Stimulated activated naive CD8-positive, alpha-beta T cell treated with anti-CD3 and anti-CD28 coated beads, Interleukin-15, Interleukin-2, amounts not matched to agents 100 U/mL and 50 U/mL, for 24 hours (primary cell): ENCODE measurements at regions not wholly inside any gene's neighbourhood (a gene's known extent, or its start where the extent isn't known, plus 50 kb on each side); places are given as distances from the start of the nearest gene placed in this dataset.

Experiments
- ATAC-seq: fragments of 150-1000 bp; cut with Tn5 transposase; one replicate; pipeline ENCODE4 v1.10.0; 2021
- DNase-seq: peaks from one replicate; pipeline ENCODE4 v3.0.0; 2021

DNA sequence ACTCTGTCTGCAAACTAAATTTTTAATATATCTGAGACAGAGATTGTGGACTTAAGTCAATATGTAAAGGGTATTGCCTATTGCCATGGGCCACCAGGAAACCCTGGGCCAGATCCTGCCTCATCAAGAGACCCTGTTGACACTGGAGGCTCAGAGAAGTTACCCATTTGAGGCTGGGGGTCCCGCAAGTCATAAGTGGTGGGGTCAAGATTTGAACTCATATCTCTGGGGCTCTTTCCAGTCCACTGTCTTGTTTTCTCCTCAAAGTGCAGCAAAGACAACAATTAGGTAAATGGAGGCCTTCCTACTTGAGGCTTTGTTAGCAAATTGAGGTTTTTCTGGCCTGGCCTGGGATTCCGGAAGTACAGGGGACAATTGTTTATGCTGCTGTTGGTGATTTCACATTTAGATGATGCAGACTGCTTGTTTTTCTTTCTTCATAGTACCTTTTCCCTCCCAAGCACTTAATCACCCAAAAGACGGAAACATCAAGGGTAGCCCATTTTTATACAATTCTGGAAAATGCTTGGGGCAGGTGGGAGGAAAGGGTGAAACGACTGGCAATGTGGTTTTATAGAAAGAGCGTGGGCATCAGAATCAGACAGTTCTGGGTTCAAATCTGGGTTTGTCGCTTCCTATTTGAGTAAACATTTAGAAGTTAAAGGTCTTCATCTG is 160.0 kb downstream of the SMIM20 start:
- DNase-seq (no peak), ATAC-seq (peak; percentile 50)

DNA sequence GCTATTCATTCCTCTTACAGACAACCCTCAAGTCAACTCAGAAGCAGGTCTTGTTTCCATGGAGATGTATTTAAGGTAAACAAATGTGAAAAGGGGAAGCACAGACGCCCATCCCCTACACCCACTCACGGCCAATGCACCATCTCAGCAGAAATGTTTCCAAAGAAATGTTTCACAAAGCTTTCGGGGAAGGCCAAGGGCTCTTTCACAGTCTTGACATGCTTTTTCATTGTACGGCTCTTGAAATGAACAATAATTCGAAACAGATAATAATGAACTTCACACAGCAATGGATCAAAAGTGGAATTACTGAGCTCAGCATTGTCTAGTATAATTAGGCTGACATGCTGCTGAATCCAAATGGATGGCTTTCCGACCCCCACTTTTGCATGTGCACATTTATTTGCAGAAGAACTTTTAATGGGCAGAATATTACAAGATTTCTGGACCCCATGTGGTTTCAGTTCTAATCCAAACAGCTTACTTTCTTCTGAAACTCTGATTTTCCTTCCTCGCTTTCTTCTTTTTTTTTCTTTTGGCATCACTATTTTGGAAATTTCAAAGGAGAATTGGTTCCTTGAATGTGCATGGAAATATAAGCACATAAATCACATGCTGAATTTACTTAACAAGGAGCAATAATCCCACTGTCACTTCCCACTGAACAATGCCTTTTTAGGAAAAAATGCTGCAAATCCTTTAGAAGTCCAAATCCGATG is 160.9 kb downstream of the SMIM20 start:
- ATAC-seq = peak; percentile 42

DNA sequence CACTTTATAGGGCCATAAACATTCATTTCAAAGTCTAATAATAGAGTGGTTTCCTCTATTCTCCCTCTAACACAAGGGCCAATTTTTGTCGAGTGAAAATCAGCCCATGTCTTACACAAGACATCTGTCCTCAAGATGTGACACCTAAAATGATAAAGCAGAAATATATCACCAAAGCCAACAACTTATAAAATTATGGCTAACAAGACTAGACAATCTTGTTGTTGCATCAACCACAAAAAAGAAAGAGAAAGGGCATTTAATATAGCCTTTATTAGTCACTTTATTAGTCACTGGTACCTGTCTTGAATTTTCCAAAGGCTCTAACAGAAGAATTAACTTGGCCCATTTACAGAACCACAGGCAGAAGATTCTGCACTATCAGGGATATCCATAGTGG is 161.6 kb downstream of the SMIM20 start:
- DNase-seq (no peak), ATAC-seq (peak; percentile 15)

More for the DNA sequence above, 160.9 kb downstream of the SMIM20 start:
- peak; percentile 69 for DNase-seq

GRCh38 chr4:26076000-26076587 is 162.1 kb downstream of the SMIM20 start:
- peak; percentile 48 for DNase-seq
- peak; percentile 58 for ATAC-seq

DNA sequence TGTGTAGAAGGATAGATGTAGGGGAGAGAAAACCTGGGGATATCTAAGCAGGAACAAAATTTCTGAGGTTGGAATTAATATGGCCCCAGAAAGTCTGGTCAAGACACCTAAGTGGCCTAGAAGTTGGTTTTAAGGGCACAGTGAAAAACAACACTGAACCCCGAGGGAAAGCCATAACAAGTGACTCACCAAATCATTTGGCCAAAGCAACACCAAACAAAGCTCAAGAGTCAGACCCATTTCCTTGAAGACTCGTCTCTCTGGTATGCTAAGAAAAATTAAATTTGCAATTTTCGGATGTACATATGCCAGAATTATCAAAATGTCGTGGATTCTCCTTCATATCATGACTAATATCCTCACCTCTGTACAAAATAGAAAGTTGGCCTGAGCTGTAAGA is 162.9 kb downstream of the SMIM20 start:
- DNase-seq (no peak), ATAC-seq (no peak)

DNA sequence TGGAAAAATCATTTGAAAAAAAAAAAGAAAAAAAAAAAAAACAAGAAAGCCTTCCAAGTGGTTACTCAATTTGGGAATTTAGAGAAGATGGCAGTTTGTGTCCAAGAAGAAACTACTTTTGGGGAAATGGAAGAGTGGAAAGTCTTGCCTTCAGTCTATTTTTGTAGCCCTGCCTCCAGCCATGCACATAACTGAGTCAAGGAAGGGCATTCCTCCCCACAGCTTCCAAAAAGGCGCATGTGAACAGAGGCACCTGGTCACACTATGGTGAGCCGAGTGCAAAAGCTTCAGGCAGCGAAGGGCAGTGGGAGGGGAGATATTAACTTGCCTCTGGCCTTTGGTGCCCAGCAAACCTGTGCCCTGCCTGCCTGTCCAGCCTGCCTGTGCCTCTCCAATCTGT is 163.7 kb downstream of the SMIM20 start:
- no peak for DNase-seq
- ATAC-seq = no peak

DNA sequence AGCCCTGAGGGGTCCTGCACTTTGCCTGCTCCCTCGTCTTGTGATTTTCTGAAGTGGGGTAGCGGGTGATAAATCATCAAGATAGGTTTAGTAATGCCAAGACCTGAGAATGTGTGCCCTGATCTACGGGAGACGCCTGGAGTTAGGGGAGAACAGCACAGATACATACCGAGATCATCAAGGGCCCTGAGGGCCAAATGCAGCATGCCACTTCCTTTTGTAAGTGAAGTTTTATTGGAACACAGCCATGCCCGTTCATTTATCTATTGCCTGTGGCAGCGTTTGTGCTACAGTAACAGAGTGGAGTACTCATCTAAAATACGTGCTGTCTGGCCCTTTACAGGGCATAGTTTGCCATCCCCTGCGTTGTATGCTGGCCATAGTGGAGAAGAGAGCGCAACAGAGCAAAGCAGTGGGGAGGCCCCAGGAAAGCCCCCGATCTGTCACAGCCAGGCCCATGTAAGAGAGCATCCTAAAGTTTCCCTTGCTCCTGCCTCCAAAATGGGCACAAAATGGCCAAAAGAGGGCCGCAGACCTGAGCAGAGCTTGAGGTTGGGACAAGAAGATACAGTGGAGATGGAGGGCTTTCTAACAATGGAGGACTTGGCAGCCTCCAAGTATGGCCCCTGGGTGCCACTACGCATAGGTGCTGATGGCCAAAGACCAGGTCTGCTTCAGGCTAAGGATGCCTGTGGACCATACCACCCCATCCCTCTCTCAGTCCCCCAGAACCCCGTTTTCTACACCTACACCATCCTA is 167.0 kb downstream of the SMIM20 start:
- no peak for DNase-seq
- ATAC-seq = peak; percentile 1

- DNase-seq (no peak), ATAC-seq (peak; percentile 57)
Observed at GRCh38 chr4:26081795-26082498, 167.9 kb downstream of the SMIM20 start.

GRCh38 chr4:26082565-26082964 is 168.5 kb downstream of the SMIM20 start:
- DNase-seq = no peak
- no peak for ATAC-seq

- no peak for DNase-seq
- ATAC-seq = peak; percentile 50
Observed at GRCh38 chr4:26083987-26084386, 170.0 kb downstream of the SMIM20 start.

DNA sequence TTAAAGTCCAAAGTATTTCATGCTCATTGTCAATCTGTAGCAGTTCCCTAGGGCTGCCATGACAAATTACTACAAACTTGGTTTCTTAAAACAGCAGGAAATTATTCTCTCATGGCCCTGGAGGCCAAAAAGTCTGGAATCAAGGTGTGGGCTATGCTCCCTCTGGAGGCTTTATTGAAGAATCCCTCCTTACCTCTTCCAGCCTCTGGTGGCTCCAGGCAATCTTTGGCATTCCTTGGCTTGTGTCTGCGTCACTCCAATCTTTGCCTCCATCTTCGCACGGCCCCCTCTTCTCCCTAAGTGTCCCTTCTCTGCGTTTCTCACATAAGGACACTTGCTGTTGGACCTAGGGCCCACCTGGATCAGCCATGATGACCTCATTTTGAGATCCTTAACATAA is 170.4 kb downstream of the SMIM20 start:
- no peak for ATAC-seq
- no peak for DNase-seq

DNA sequence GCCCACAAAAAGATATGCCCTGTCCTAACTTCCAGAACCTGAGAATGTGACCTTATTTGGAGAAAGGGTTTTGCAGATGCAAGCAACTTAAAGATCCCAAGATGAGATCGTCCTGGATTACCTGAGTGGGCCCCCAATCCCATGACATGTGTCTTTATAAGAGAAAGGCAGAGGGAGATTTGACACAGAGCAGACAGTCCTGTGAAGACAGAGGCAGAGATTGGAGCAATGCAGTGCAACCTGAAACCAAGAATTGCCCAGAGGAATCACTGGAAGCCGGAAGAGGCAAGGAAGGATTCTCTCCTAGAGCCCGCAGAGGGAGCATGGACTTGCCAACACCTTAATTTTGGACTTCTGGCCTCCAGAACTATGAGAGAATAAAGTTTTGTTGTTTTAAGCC is 171.5 kb downstream of the SMIM20 start:
- ATAC-seq = no peak
- no peak for DNase-seq

- no peak for ATAC-seq
- DNase-seq = no peak
Observed at GRCh38 chr4:26086621-26087441, 172.8 kb downstream of the SMIM20 start.

DNA sequence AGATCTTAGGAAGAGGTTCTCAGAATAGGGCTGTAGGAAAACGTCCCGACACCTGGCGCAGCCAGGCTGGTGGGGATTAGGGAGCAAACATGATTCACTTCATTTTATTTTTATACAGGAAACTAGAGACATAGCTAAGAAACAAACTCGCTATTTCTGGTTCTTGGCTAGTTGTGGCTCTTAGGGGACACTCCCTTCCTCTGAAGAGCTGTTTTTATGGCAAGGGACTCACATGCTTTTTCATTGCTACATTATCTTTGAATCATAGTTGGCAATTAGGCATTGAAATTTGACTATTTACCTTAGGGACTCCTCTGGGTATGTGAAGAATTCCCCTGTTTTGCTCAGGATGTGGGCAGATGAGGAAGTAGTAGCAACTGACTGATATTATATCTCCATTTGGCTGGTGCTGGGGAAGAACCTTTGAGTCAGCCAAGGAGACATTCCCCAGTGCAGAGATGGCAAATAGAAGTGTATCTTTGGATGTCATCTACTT is 174.5 kb downstream of the SMIM20 start:
- peak; percentile 29 for DNase-seq
- peak; percentile 87 for ATAC-seq

DNA sequence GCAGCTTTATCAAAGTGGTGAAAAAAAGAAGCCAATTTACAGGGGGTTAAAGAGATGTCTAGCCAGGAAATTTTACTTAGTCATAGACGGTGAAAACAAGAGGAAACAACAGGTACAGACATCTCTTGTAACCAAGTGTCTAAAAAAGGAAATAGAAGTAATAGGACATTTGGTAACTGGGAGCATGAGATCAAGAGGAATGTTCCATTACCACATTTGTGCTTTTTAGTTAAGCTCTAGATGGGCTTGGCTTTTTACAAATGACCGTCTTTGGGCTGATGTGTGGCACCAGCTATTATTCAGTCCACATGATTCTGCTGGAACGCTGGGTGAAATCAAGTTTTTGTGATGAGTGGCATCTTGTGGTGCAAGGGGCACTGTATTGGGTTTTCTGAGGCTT is 179.5 kb downstream of the SMIM20 start:
- no peak for DNase-seq

DNA sequence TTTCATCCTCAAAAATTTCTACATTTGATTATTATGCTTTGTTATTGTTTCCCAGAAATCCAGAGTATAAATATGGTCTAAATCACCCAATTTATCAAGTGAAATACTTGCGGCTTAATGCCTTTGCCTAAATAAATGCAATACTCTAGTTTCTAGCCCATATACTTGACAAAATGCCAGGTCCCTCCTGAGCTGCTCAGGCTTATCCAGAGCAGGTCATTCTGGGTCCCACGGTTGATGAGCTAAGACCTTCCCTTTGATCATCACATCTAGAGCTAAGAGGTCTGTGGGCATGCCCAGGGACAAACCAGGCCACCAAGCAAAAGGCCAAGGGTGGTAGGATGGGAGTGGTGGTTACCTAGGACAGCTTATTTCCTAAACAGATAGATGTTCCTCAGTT is 180.1 kb downstream of the SMIM20 start:
- peak; percentile 83 for ATAC-seq

More for the DNA sequence above, 179.5 kb downstream of the SMIM20 start:
- ATAC-seq = peak; percentile 30

DNA sequence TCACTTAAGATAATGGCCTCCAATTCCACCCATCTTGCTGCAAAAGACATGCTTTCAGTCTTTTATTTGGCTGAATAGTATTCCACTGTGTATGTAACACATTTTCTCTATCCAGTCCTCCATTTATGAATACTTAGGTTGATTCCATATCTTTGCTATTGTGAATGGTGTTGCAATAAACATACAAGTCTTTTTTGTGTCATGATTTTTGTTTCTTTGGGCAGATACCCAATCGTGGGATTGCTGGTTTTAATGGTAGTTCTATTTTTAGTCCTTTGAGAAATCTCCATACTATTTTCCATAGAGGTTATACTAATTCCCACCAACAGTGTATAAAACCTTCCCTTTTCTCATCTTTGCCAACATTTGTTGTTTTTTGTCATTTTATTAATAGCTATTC is 180.9 kb downstream of the SMIM20 start:
- ATAC-seq = no peak
- DNase-seq = no peak

More for the DNA sequence above, 180.1 kb downstream of the SMIM20 start:
- DNase-seq = no peak

DNA sequence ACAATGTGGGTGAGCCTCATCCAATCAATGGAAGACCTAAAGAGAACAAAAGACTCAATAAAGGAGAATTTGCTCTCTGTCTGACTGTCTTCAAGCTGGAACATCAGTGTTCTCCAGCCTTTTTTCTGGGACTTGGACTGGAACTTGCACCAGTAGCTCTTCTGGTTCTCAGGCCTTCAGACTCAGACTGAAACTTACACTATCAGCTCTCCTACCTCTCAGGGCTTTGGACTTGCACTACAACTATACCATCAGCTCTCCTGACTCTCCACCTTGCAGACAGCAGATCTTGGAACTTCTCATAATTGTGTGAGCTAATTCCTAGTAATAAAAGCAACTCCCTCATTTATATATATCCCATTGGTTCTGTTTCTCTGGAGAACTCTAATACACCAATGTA is 185.9 kb downstream of the SMIM20 start:
- ATAC-seq = no peak
- DNase-seq = no peak

DNA sequence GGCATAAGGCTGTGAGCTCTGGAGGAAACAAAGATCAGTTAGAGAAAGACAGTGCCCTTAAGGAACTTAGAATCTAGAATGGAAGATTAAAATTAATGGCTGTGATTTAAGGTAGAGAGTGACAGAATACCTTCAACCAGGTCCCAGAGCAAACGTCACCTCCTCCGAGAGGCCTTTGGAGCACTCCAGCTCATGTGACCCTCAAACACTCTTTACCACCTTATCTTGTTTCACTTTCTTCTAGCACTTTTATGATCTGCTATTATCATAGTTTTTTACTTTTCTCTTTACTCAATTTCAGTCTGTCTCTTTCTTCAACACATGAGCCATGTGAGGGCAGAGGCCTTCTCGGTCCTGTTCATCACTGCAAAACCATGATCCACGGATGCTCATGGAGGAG is 187.0 kb downstream of the SMIM20 start:
- ATAC-seq (no peak), DNase-seq (no peak)

GRCh38 chr4:26104056-26104685 is 190.2 kb downstream of the SMIM20 start:
- no peak for ATAC-seq

More at GRCh38 chr4:26104056-26104685, 190.2 kb downstream of the SMIM20 start:
- no peak for DNase-seq
